ENCODE measurements at regions not wholly inside any gene's neighbourhood (a gene's known extent, or its start where the extent isn't known, plus 50 kb on each side); places are given as distances from the start of the nearest gene placed in this dataset.

- H3K4me1 ChIP-seq (ENCODE audit: low read length), result no peaks in the 10 kb centered on the region
- H3K79me2 ChIP-seq (ENCODE audit: low read length), result no peaks in the 10 kb centered on the region
- H3K4me3 ChIP-seq (ENCODE audit: low read length), result no peak overlapping the region
- DNase-seq, result no peak
- H3F3A ChIP-seq (ENCODE audit: insufficient read depth, low read length), result no peaks in the 10 kb centered on the region
- H3K9ac ChIP-seq (ENCODE audit: low read length), result no peak overlapping the region
- no peak for TF ChIP-seq EZH2 (optimal IDR thresholded peaks at IDR 0.05; ENCODE audit: low read depth, low read length)
- no peak for TF ChIP-seq CTCF (IDR thresholded peaks at IDR 0.05; ENCODE audit: low read length)
- TF ChIP-seq EZH2phosphoT487 (IDR thresholded peaks at IDR 0.05; ENCODE audit: low read length), result no peak
- no peaks in the 10 kb centered on the region for H4K20me1 ChIP-seq (ENCODE audit: insufficient read depth, low read length)
- no peak overlapping the region for H3K4me2 ChIP-seq (ENCODE audit: low read depth, low read length)
- no peak overlapping the region for H3K27ac ChIP-seq (ENCODE audit: low read length)
- no peaks in the 10 kb centered on the region for H3K9me2 ChIP-seq (replicated peaks; ENCODE audit: insufficient read depth, low read length)
- H3K9me3 ChIP-seq (replicated peaks; ENCODE audit: insufficient read depth, low read length), result no peaks in the 10 kb centered on the region
- no peak overlapping the region for H2AFZ ChIP-seq (ENCODE audit: low read length)
- no peaks in the 10 kb centered on the region for H3K36me3 ChIP-seq (replicated peaks; ENCODE audit: insufficient read depth, low read length)
- no peaks in the 10 kb centered on the region for H3K27me3 ChIP-seq (replicated peaks; ENCODE audit: insufficient read depth, low read length)
These were observed 342.0 kb upstream of the NR2F2 start for GRCh38 chr15:95988574-95988887.

- no peaks in the 10 kb centered on the region for H3K9me3 ChIP-seq (replicated peaks; ENCODE audit: insufficient read depth, low read length)
- no peaks in the 10 kb centered on the region for H3K36me3 ChIP-seq (replicated peaks; ENCODE audit: insufficient read depth, low read length)
- no peaks in the 10 kb centered on the region for H3K9me2 ChIP-seq (replicated peaks; ENCODE audit: insufficient read depth, low read length)
- H3F3A ChIP-seq (ENCODE audit: insufficient read depth, low read length), result no peaks in the 10 kb centered on the region
- no peak overlapping the region for H3K9ac ChIP-seq (ENCODE audit: low read length)
- no peaks in the 10 kb centered on the region for H3K4me1 ChIP-seq (ENCODE audit: low read length)
- H3K79me2 ChIP-seq (ENCODE audit: low read length), result no peaks in the 10 kb centered on the region
- no peak overlapping the region for H3K27ac ChIP-seq (ENCODE audit: low read length)
- H4K20me1 ChIP-seq (ENCODE audit: insufficient read depth, low read length), result no peaks in the 10 kb centered on the region
- H2AFZ ChIP-seq (ENCODE audit: low read length), result no peak overlapping the region
- no peak overlapping the region for H3K4me2 ChIP-seq (ENCODE audit: low read depth, low read length)
- no peak overlapping the region for H3K4me3 ChIP-seq (ENCODE audit: low read length)
- no peaks in the 10 kb centered on the region for H3K27me3 ChIP-seq (replicated peaks; ENCODE audit: insufficient read depth, low read length)
- DNase-seq, result no peak
- TF ChIP-seq EZH2 (optimal IDR thresholded peaks at IDR 0.05; ENCODE audit: low read depth, low read length) (no peak), CTCF (IDR thresholded peaks at IDR 0.05; ENCODE audit: low read length) (no peak), EZH2phosphoT487 (IDR thresholded peaks at IDR 0.05; ENCODE audit: low read length) (no peak)
These were observed 341.1 kb upstream of the NR2F2 start for GRCh38 chr15:95989392-95989791.

GRCh38 chr15:95990833-95991232 lies 339.7 kb upstream of the NR2F2 start:
- Histone ChIP-seq H3K4me2 (ENCODE audit: low read depth, low read length) (no peak overlapping the region), H2AFZ (ENCODE audit: low read length) (no peak overlapping the region), H3K36me3 (replicated peaks; ENCODE audit: insufficient read depth, low read length) (no peaks in the 10 kb centered on the region), H3K27me3 (replicated peaks; ENCODE audit: insufficient read depth, low read length) (no peaks in the 10 kb centered on the region), H3K4me1 (ENCODE audit: low read length) (no peaks in the 10 kb centered on the region), H4K20me1 (ENCODE audit: insufficient read depth, low read length) (no peaks in the 10 kb centered on the region), H3K4me3 (ENCODE audit: low read length) (no peak overlapping the region), H3F3A (ENCODE audit: insufficient read depth, low read length) (no peaks in the 10 kb centered on the region), H3K27ac (ENCODE audit: low read length) (no peak overlapping the region), H3K9me3 (replicated peaks; ENCODE audit: insufficient read depth, low read length) (no peaks in the 10 kb centered on the region), H3K9me2 (replicated peaks; ENCODE audit: insufficient read depth, low read length) (no peaks in the 10 kb centered on the region), H3K79me2 (ENCODE audit: low read length) (no peaks in the 10 kb centered on the region), H3K9ac (ENCODE audit: low read length) (no peak overlapping the region)
- peak; percentile 26 for DNase-seq
- no peak for TF ChIP-seq EZH2 (optimal IDR thresholded peaks at IDR 0.05; ENCODE audit: low read depth, low read length)
- no peak for TF ChIP-seq CTCF (IDR thresholded peaks at IDR 0.05; ENCODE audit: low read length)
- TF ChIP-seq EZH2phosphoT487 (IDR thresholded peaks at IDR 0.05; ENCODE audit: low read length), result no peak

All from MM.1S (cell line).